Mesodermal cell (in vitro differentiated cells): ENCODE measurements at regions not wholly inside any gene's neighbourhood (a gene's known extent, or its start where the extent isn't known, plus 50 kb on each side); places are given as distances from the start of the nearest gene placed in this dataset.
"Not testable (repeated sequence)": the region's sequence is repeated elsewhere in the genome, so short reads cannot be mapped to it uniquely, and the experiment has no call there.

ENCODE experiments used
- H3K27ac ChIP-seq: 2 replicates; pipeline ENCODE4 v1.7.0; 2013; ENCODE audit warnings: mild to moderate bottlenecking, low read depth, low read length, moderate library complexity; ENCODE audit not compliant: severe bottlenecking
- H3K36me3 ChIP-seq: 2 replicates; pipeline ENCODE4 v1.7.1; 2013; ENCODE audit warnings: mild to moderate bottlenecking, low read length, moderate library complexity; ENCODE audit not compliant: control insufficient read depth, insufficient read depth
- H3K4me1 ChIP-seq: one replicate; pipeline ENCODE4 v1.7.1; 2013; ENCODE audit warnings: mild to moderate bottlenecking, low read length; ENCODE audit not compliant: insufficient read depth, control insufficient read depth, poor library complexity, severe bottlenecking
- H3K4me3 ChIP-seq: 2 replicates; pipeline ENCODE4 v1.7.0; 2013; ENCODE audit warnings: low read length, control low read depth, mild to moderate bottlenecking; ENCODE audit not compliant: insufficient read depth, poor library complexity, severe bottlenecking; ENCODE audit errors: extremely low read depth
- H3K9me3 ChIP-seq: 2 replicates; pipeline ENCODE4 v1.7.1; 2013; ENCODE audit warnings: mild to moderate bottlenecking, low read length, moderate library complexity; ENCODE audit not compliant: control insufficient read depth
- WGBS, 2 experiments: methylation state at CpG; one replicate each; pipeline ENCODE4 v1.1.5; 2013; ENCODE audit warnings: missing lambda C conversion rate in 2 of 2; ENCODE audit not compliant: insufficient coverage in 2 of 2; 5-methylcytosine and 5-hydroxymethylcytosine counted together

- no peaks in the 10 kb centered on the region for H3K9me3 ChIP-seq
- no peak overlapping the region for H3K4me3 ChIP-seq
- 58% methylated on average over 3 to 6 of the region's 8 CpGs for WGBS, 2 experiments
- H3K4me1 ChIP-seq: no peaks in the 10 kb centered on the region
- no peak overlapping the region for H3K27ac ChIP-seq
- H3K36me3 ChIP-seq: no peaks in the 10 kb centered on the region
Measured at GRCh38 chr20:56752274-56752673, 123.2 kb downstream of the TFAP2C start.

GRCh38 chr20:56755201-56755600 is 126.1 kb downstream of the TFAP2C start:
- 87% methylated on average over 2 of the region's 3 CpGs; no CpG with 5 or more reads in 1 of the 2 experiments for WGBS, 2 experiments
- no peak overlapping the region for H3K27ac ChIP-seq
- no peaks in the 10 kb centered on the region for H3K4me1 ChIP-seq
- no peak overlapping the region for H3K4me3 ChIP-seq
- no peaks in the 10 kb centered on the region for H3K36me3 ChIP-seq
- no peaks in the 10 kb centered on the region for H3K9me3 ChIP-seq

GRCh38 chr20:56756658-56757057 is 127.6 kb downstream of the TFAP2C start:
- H3K36me3 ChIP-seq, H3K4me1 ChIP-seq, H3K9me3 ChIP-seq, H3K27ac ChIP-seq, H3K4me3 ChIP-seq: not testable (repeated sequence)
- WGBS, 2 experiments: 87% methylated on average over 2 of the region's 5 CpGs; no CpG with 5 or more reads in 1 of the 2 experiments

GRCh38 chr20:56758706-56759105 is 129.6 kb downstream of the TFAP2C start:
- H3K27ac ChIP-seq: no peak overlapping the region
- no peaks in the 10 kb centered on the region for H3K9me3 ChIP-seq
- no peaks in the 10 kb centered on the region for H3K4me1 ChIP-seq
- H3K36me3 ChIP-seq: no peaks in the 10 kb centered on the region
- WGBS, 2 experiments: 92 to 100% methylated on average over 1 to 3 of the region's 3 CpGs
- no peak overlapping the region for H3K4me3 ChIP-seq

GRCh38 chr20:56759741-56760278 is 130.7 kb downstream of the TFAP2C start:
- WGBS, 2 experiments: 89 to 93% methylated on average over 8 of the region's 8 CpGs
- Histone ChIP-seq H3K27ac (no peak overlapping the region), H3K9me3 (no peaks in the 10 kb centered on the region), H3K4me3 (no peak overlapping the region), H3K4me1 (no peaks in the 10 kb centered on the region), H3K36me3 (no peaks in the 10 kb centered on the region)

GRCh38 chr20:56760610-56761009 is 131.5 kb downstream of the TFAP2C start:
- Histone ChIP-seq H3K36me3 (no peaks in the 10 kb centered on the region), H3K4me3 (no peak overlapping the region), H3K4me1 (no peaks in the 10 kb centered on the region), H3K27ac (no peak overlapping the region), H3K9me3 (no peaks in the 10 kb centered on the region)
- WGBS, 2 experiments: 72 to 77% methylated on average over 4 to 5 of the region's 6 CpGs

- H3K36me3 ChIP-seq: no peaks in the 10 kb centered on the region
- WGBS, 2 experiments: 78 to 93% methylated on average over 2 of the region's 2 CpGs
- H3K27ac ChIP-seq: no peak overlapping the region
- H3K4me3 ChIP-seq: no peak overlapping the region
- H3K4me1 ChIP-seq: no peaks in the 10 kb centered on the region
- H3K9me3 ChIP-seq: no peaks in the 10 kb centered on the region
Measured at GRCh38 chr20:56761393-56761792, 132.3 kb downstream of the TFAP2C start.

GRCh38 chr20:56762401-56762800 is 133.3 kb downstream of the TFAP2C start:
- H3K4me1 ChIP-seq: no peaks in the 10 kb centered on the region
- no peaks in the 10 kb centered on the region for H3K9me3 ChIP-seq
- H3K4me3 ChIP-seq: no peak overlapping the region
- no peak overlapping the region for H3K27ac ChIP-seq
- H3K36me3 ChIP-seq: no peaks in the 10 kb centered on the region
- 94 to 95% methylated on average over 2 to 3 of the region's 4 CpGs for WGBS, 2 experiments

GRCh38 chr20:56762829-56763228 is 133.7 kb downstream of the TFAP2C start:
- WGBS, 2 experiments: 94 to 95% methylated on average over 7 of the region's 8 CpGs
- H3K4me3 ChIP-seq: no peak overlapping the region

GRCh38 chr20:56764671-56765070 is 135.6 kb downstream of the TFAP2C start:
- WGBS, 2 experiments: 83% methylated on average over 4 to 6 of the region's 15 CpGs

More at GRCh38 chr20:56762829-56763228, 133.7 kb downstream of the TFAP2C start:
- Histone ChIP-seq H3K27ac (no peak overlapping the region), H3K36me3 (no peaks in the 10 kb centered on the region), H3K9me3 (no peaks in the 10 kb centered on the region), H3K4me1 (no peaks in the 10 kb centered on the region)

GRCh38 chr20:56765172-56766073 is 136.3 kb downstream of the TFAP2C start:
- Histone ChIP-seq H3K9me3 (no peaks in the 10 kb centered on the region), H3K27ac (no peak overlapping the region), H3K36me3 (no peaks in the 10 kb centered on the region), H3K4me1 (no peaks in the 10 kb centered on the region), H3K4me3 (no peak overlapping the region)
- 90 to 97% methylated on average over 12 of the region's 12 CpGs for WGBS, 2 experiments

More at GRCh38 chr20:56764671-56765070, 135.6 kb downstream of the TFAP2C start:
- no peak overlapping the region for H3K27ac ChIP-seq
- no peaks in the 10 kb centered on the region for H3K9me3 ChIP-seq
- H3K4me1 ChIP-seq: no peaks in the 10 kb centered on the region
- H3K4me3 ChIP-seq: no peak overlapping the region
- H3K36me3 ChIP-seq: no peaks in the 10 kb centered on the region
